ENCODE measurements at regions not wholly inside any gene's neighbourhood (a gene's known extent, or its start where the extent isn't known, plus 50 kb on each side); places are given as distances from the start of the nearest gene placed in this dataset.
"Not testable (repeated sequence)": the region's sequence is repeated elsewhere in the genome, so short reads cannot be mapped to it uniquely, and the experiment has no call there.

- DNase-seq, result no peak
Observed at GRCh38 chr13:89076622-89077021, 1405.5 kb downstream of the SLITRK5 start.

GRCh38 chr13:89082623-89083022 lies 1411.5 kb downstream of the SLITRK5 start:
- no peak for DNase-seq

- DNase-seq, result not testable (repeated sequence)
Observed at GRCh38 chr13:89088107-89088506, 1416.9 kb downstream of the SLITRK5 start.

- DNase-seq, result peak; percentile 66
Observed at GRCh38 chr13:89097994-89098393, 1426.8 kb downstream of the SLITRK5 start.

GRCh38 chr13:89113744-89114143 lies 1442.6 kb downstream of the SLITRK5 start:
- no peak for DNase-seq

GRCh38 chr13:89115307-89115706 lies 1444.1 kb downstream of the SLITRK5 start:
- no peak for DNase-seq

- DNase-seq, result no peak
Observed at GRCh38 chr13:89136678-89137077, 1465.5 kb downstream of the SLITRK5 start.

GRCh38 chr13:89150362-89150761 lies 1479.2 kb downstream of the SLITRK5 start:
- no peak for DNase-seq

GRCh38 chr13:89153941-89154340 lies 1482.8 kb downstream of the SLITRK5 start:
- no peak for DNase-seq

GRCh38 chr13:89163096-89163495 lies 1491.9 kb downstream of the SLITRK5 start:
- DNase-seq, result no peak

- DNase-seq, result no peak
Observed at GRCh38 chr13:89165685-89166084, 1494.5 kb downstream of the SLITRK5 start.

GRCh38 chr13:89169951-89170350 lies 1498.8 kb downstream of the SLITRK5 start:
- DNase-seq, result no peak

GRCh38 chr13:89181041-89181440 lies 1509.9 kb downstream of the SLITRK5 start:
- no peak for DNase-seq

GRCh38 chr13:89199138-89199537 lies 1528.0 kb downstream of the SLITRK5 start:
- no peak for DNase-seq

GRCh38 chr13:89204435-89204834 lies 1533.3 kb downstream of the SLITRK5 start:
- DNase-seq, result no peak

- DNase-seq, result no peak
Observed at GRCh38 chr13:89205856-89206520, 1534.8 kb downstream of the SLITRK5 start.

GRCh38 chr13:89212186-89212585 lies 1541.0 kb downstream of the SLITRK5 start:
- DNase-seq, result no peak

- no peak for DNase-seq
Observed at GRCh38 chr13:89214185-89214584, 1543.0 kb downstream of the SLITRK5 start.

GRCh38 chr13:89215319-89215718 lies 1544.1 kb downstream of the SLITRK5 start:
- DNase-seq, result not testable (repeated sequence)

GRCh38 chr13:89217813-89218212 lies 1546.6 kb downstream of the SLITRK5 start:
- no peak for DNase-seq

- DNase-seq, result no peak
Observed at GRCh38 chr13:89221557-89222158, 1550.5 kb downstream of the SLITRK5 start.

- DNase-seq, result no peak
Observed at GRCh38 chr13:89227356-89227755, 1556.2 kb downstream of the SLITRK5 start.

- DNase-seq, result no peak
Observed at GRCh38 chr13:89238496-89238895, 1567.3 kb downstream of the SLITRK5 start.

- no peak for DNase-seq
Observed at GRCh38 chr13:89239361-89240127, 1568.4 kb downstream of the SLITRK5 start.

Data from GF-D8 (cell line).